H1 (cell line): ENCODE measurements at regions not wholly inside any gene's neighbourhood (a gene's known extent, or its start where the extent isn't known, plus 50 kb on each side); places are given as distances from the start of the nearest gene placed in this dataset.

Experiments used
- CTCF ChIA-PET: fragments of 300-600 bp; sonication (Branson Sonifier 250); formaldehyde crosslinking; loops from one replicate; lab custom pipeline; 2021; ENCODE audit not compliant: partially characterized antibody; lab: Charles Lee
- POLR2A ChIA-PET: fragments of 300-600 bp; sonication (Branson Sonifier 250); formaldehyde crosslinking; loops from one replicate; lab custom pipeline; 2021; ENCODE audit warnings: inconsistent platforms; ENCODE audit not compliant: partially characterized antibody; lab: Charles Lee
- DNase-seq, 2 experiments: peaks; one replicate each; pipeline versions ENCODE4 v3.0.0 to v3.0.0-alpha.2; 2010 to 2022; ENCODE audit warnings: low spot score in 2 of 2, low read depth in 1 of 2, mixed read lengths in 1 of 2
- FAIRE-seq: peaks from 2 replicates; lab custom pipeline; 2011; peaks lifted over from hg19 to GRCh38; lab: Jason Lieb, UNC
- H2AFZ ChIP-seq: 2 replicates; pipeline ENCODE4 v1.8.1; 2012; ENCODE audit warnings: low read length, inconsistent platforms
- H2AK5ac ChIP-seq: 2 replicates; pipeline ENCODE4 v1.6.1; 2013; ENCODE audit warnings: low read depth, low read length
- H2BK120ac ChIP-seq: replicated peaks from 2 replicates; pipeline ENCODE3; 2013; ENCODE audit warnings: low read depth, low read length, inconsistent platforms
- H2BK12ac ChIP-seq: 2 replicates; pipeline ENCODE4 v1.6.1; 2013; ENCODE audit warnings: low read depth, low read length
- H2BK15ac ChIP-seq: 2 replicates; pipeline ENCODE4 v1.6.1; 2013; ENCODE audit warnings: low read length
- H2BK20ac ChIP-seq: 2 replicates; pipeline ENCODE4 v1.6.1; 2013; ENCODE audit warnings: low read length
- H2BK5ac ChIP-seq: 2 replicates; pipeline ENCODE4 v1.6.1; 2013; ENCODE audit warnings: low read depth, low read length
- H3K14ac ChIP-seq: 2 replicates; pipeline ENCODE4 v1.6.1; 2013; ENCODE audit warnings: inconsistent platforms; ENCODE audit not compliant: insufficient read length
- H3K18ac ChIP-seq: 2 replicates; pipeline ENCODE4 v1.6.1; 2013; ENCODE audit warnings: low read length; ENCODE audit errors: extremely low read depth
- H3K23ac ChIP-seq: 2 replicates; pipeline ENCODE4 v1.6.1; 2013; ENCODE audit warnings: inconsistent platforms; ENCODE audit not compliant: insufficient read length
- H3K23me2 ChIP-seq: 2 replicates; pipeline ENCODE4 v1.6.1; 2013; ENCODE audit warnings: low read depth, low read length
- H3K27ac ChIP-seq: 2 replicates; pipeline ENCODE4 v1.6.1; 2011; ENCODE audit warnings: low read depth, low read length, inconsistent platforms
- H3K27me3 ChIP-seq, 4 experiments: replicated peaks in 1 of 4; 1 replicate in 1 of 4; 2 replicates in 3 of 4; pipeline versions ENCODE4 v1.6.1 to v1.8.1; 2011 to 2013; ENCODE audit warnings: low read length in 3 of 4, mild to moderate bottlenecking in 3 of 4, inconsistent platforms in 2 of 4, mixed read lengths in 2 of 4, moderate library complexity in 1 of 4; ENCODE audit not compliant: control insufficient read depth in 3 of 4, insufficient read depth in 3 of 4; ENCODE audit errors: extremely low read depth in 1 of 4
- H3K36me3 ChIP-seq, 4 experiments: 2 replicates each; pipeline versions ENCODE4 v1.6.1 to v1.8.1; 2011 to 2013; ENCODE audit warnings: mild to moderate bottlenecking in 4 of 4, low read length in 3 of 4, moderate library complexity in 2 of 4, control low read depth in 1 of 4, inconsistent platforms in 1 of 4; ENCODE audit not compliant: insufficient read depth in 4 of 4, control insufficient read depth in 2 of 4
- H3K4ac ChIP-seq: replicated peaks from 2 replicates; pipeline ENCODE3; 2013; ENCODE audit warnings: low read length, low read depth, mixed read lengths, inconsistent platforms; ENCODE audit not compliant: insufficient read length
- H3K4me1 ChIP-seq, 4 experiments: replicated peaks in 1 of 4; 1 replicate in 1 of 4; 2 replicates in 3 of 4; pipeline versions ENCODE4 v1.6.1 to v1.8.1; 2011 to 2013; ENCODE audit warnings: low read length in 3 of 4, inconsistent platforms in 2 of 4, mixed read lengths in 1 of 4; ENCODE audit not compliant: insufficient read depth in 4 of 4, control insufficient read depth in 3 of 4
- H3K4me2 ChIP-seq, 2 experiments: 2 replicates each; pipeline versions ENCODE4 v1.6.1 to v1.8.1; 2011 to 2013; ENCODE audit warnings: low read depth in 2 of 2, low read length in 2 of 2, control low read depth in 1 of 2, inconsistent platforms in 1 of 2, mild to moderate bottlenecking in 1 of 2; ENCODE audit not compliant: insufficient read depth in 1 of 2
- H3K4me3 ChIP-seq, 4 experiments: fragments of 200-600, 300-600 bp in 1 of 4; sonication (generic), shearing (Covaris generic), sonication (Bioruptor Twin) in 1 of 4; 2 replicates each; pipeline versions ENCODE4 v1.5.1 to v1.8.1; 2011 to 2016; ENCODE audit warnings: low read length in 4 of 4, low read depth in 3 of 4, control low read depth in 2 of 4, inconsistent platforms in 2 of 4, mild to moderate bottlenecking in 2 of 4, mixed read lengths in 1 of 4, moderate library complexity in 1 of 4; ENCODE audit not compliant: insufficient read depth in 2 of 4; ENCODE audit errors: extremely low read depth in 1 of 4
- H3K56ac ChIP-seq: replicated peaks from 2 replicates; pipeline ENCODE3; 2013; ENCODE audit warnings: low read depth, mild to moderate bottlenecking, mixed read lengths, low read length, inconsistent platforms; ENCODE audit not compliant: insufficient read length
- H3K79me1 ChIP-seq: 2 replicates; pipeline ENCODE4 v1.6.1; 2013; ENCODE audit warnings: low read depth, low read length, control low read depth
- H3K79me2 ChIP-seq, 2 experiments: 2 replicates each; pipeline versions ENCODE4 v1.6.1 to v1.8.1; 2012 to 2013; ENCODE audit warnings: low read length in 2 of 2, mild to moderate bottlenecking in 2 of 2, inconsistent platforms in 1 of 2; ENCODE audit not compliant: insufficient read depth in 2 of 2, control insufficient read depth in 1 of 2
- H3K9ac ChIP-seq, 4 experiments: replicated peaks in 1 of 4; 1 replicate in 1 of 4; 2 replicates in 3 of 4; pipeline versions ENCODE4 v1.6.1 to v1.8.1; 2011 to 2013; ENCODE audit warnings: low read depth in 3 of 4, low read length in 3 of 4, control low read depth in 2 of 4, mild to moderate bottlenecking in 2 of 4, moderate library complexity in 2 of 4, inconsistent platforms in 1 of 4; ENCODE audit errors: extremely low read depth in 1 of 4
- H3K9me3 ChIP-seq, 2 experiments: 2 replicates each; pipeline versions ENCODE4 v1.6.1 to v1.8.1; 2012 to 2013; ENCODE audit warnings: mild to moderate bottlenecking in 2 of 2, moderate library complexity in 2 of 2, control low read depth in 1 of 2, inconsistent platforms in 1 of 2, low read depth in 1 of 2, low read length in 1 of 2, mixed read lengths in 1 of 2; ENCODE audit not compliant: insufficient read depth in 2 of 2
- H4K20me1 ChIP-seq, 2 experiments: replicated peaks in 1 of 2; 2 replicates each; pipeline versions ENCODE3 to v1.8.1; 2011 to 2013; ENCODE audit warnings: inconsistent platforms in 2 of 2, low read length in 2 of 2, mild to moderate bottlenecking in 1 of 2; ENCODE audit not compliant: insufficient read depth in 2 of 2, control insufficient read depth in 1 of 2
- H4K5ac ChIP-seq: 2 replicates; pipeline ENCODE4 v1.6.1; 2013; ENCODE audit warnings: low read length, low read depth, mixed read lengths, inconsistent platforms; ENCODE audit not compliant: insufficient read length
- H4K8ac ChIP-seq: 2 replicates; pipeline ENCODE4 v1.8.0; 2013; ENCODE audit warnings: mild to moderate bottlenecking, moderate library complexity, low read length, inconsistent platforms; ENCODE audit not compliant: insufficient read depth; ENCODE audit errors: extremely low read depth
- H4K91ac ChIP-seq: replicated peaks from 2 replicates; pipeline ENCODE3; 2013; ENCODE audit warnings: low read length, mixed read lengths, inconsistent platforms; ENCODE audit not compliant: insufficient read length
- CHD1 ChIP-seq: IDR thresholded peaks from 2 replicates; pipeline ENCODE4 v1.6.1; 2012; ENCODE audit warnings: low read depth, low read length, improper control_type of control experiment
- CHD2 ChIP-seq: IDR thresholded peaks from 2 replicates; pipeline ENCODE4 v1.6.1; 2012; ENCODE audit warnings: low read length, improper control_type of control experiment
- EP300 ChIP-seq, 2 experiments: IDR thresholded peaks; 1 replicate in 1 of 2; 2 replicates in 1 of 2; pipeline ENCODE4 v1.6.1; 2011 to 2012; ENCODE audit warnings: low read depth in 2 of 2, low read length in 2 of 2, mild to moderate bottlenecking in 2 of 2, borderline replicate concordance in 1 of 2, inconsistent platforms in 1 of 2, moderate library complexity in 1 of 2
- RAD21 ChIP-seq, 2 experiments: IDR thresholded peaks in 1 of 2; conservative IDR thresholded peaks in 1 of 2; 2 replicates each; pipeline ENCODE4 v1.6.1; 2011; ENCODE audit warnings: low read depth in 2 of 2, low read length in 2 of 2, improper control_type of control experiment in 1 of 2, inconsistent platforms in 1 of 2, mild to moderate bottlenecking in 1 of 2, moderate library complexity in 1 of 2
- TCF12 ChIP-seq: IDR thresholded peaks from 2 replicates; pipeline ENCODE4 v1.6.1; 2011; ENCODE audit warnings: low read depth, mild to moderate bottlenecking, low read length
- WGBS, 2 experiments: shearing (Covaris generic) in 1 of 2; methylation state at CpG; one replicate each; pipeline versions ENCODE4 v1.1.6 to v1.1.7; 2013 to 2015; ENCODE audit warnings: low lambda C conversion rate in 2 of 2, mixed read lengths in 2 of 2, inconsistent platforms in 1 of 2, low coverage in 1 of 2, missing lambda C conversion rate in 1 of 2; ENCODE audit not compliant: insufficient replicate concordance in 2 of 2, insufficient coverage in 1 of 2, insufficient read length in 1 of 2; ENCODE audit errors: extremely low coverage in 1 of 2, missing lambda C conversion rate in 1 of 2; 5-methylcytosine and 5-hydroxymethylcytosine counted together

GRCh38 chr6:155936127-155936526 is 480.5 kb upstream of the NOX3 start:
- H4K8ac ChIP-seq = no peak overlapping the region
- no peak overlapping the region for H3K23ac ChIP-seq
- no peak overlapping the region for H4K5ac ChIP-seq
- H3K79me2 ChIP-seq = no peaks in the 10 kb centered on the region
- H2AFZ ChIP-seq = no peak overlapping the region
- no peaks in the 10 kb centered on the region for H4K20me1 ChIP-seq
- H3K79me1 ChIP-seq = no peaks in the 10 kb centered on the region
- ChIA-PET POLR2A (no interaction called here), CTCF (no interaction called here)
- no peaks in the 10 kb centered on the region for H3K23me2 ChIP-seq
- no peak overlapping the region for H2BK5ac ChIP-seq
- no peaks in the 10 kb centered on the region for H3K27me3 ChIP-seq
- H2BK12ac ChIP-seq = no peak overlapping the region
- FAIRE-seq (no peak), DNase-seq (no peak)
- no peak overlapping the region for H3K27ac ChIP-seq
- H3K4me3 ChIP-seq = no peak overlapping the region
- H3K56ac ChIP-seq = no peak overlapping the region
- no peak overlapping the region for H3K4me2 ChIP-seq
- H3K4me1 ChIP-seq = peaks cover 0 to 3% (median 0%) of the 10 kb centered on the region in 4 experiments; a peak in 1 of 7 replicates
- H3K9me3 ChIP-seq = no peaks in the 10 kb centered on the region
- H3K4ac ChIP-seq = no peak overlapping the region
- no peak overlapping the region for H2BK15ac ChIP-seq
- H2BK120ac ChIP-seq = no peak overlapping the region
- H3K9ac ChIP-seq = no peak overlapping the region
- no peak overlapping the region for H3K18ac ChIP-seq
- no peak overlapping the region for H2AK5ac ChIP-seq
- WGBS, 2 experiments = 91% methylated on average over 5 of the region's 5 CpGs; no CpG with 5 or more reads in 1 of the 2 experiments
- no peak overlapping the region for H4K91ac ChIP-seq
- H2BK20ac ChIP-seq = no peak overlapping the region
- no peak overlapping the region for H3K14ac ChIP-seq
- H3K36me3 ChIP-seq = no peaks in the 10 kb centered on the region
- TF ChIP-seq CHD1 = no peak
- TF ChIP-seq CHD2 = no peak
- TF ChIP-seq TCF12 = no peak
- TF ChIP-seq EP300 (IDR thresholded peaks at IDR 0.05; ENCODE audit: borderline replicate concordance in 1 of 2, low read depth in 2 of 2, low read length in 2 of 2) = no peak
- TF ChIP-seq RAD21 (IDR thresholded peaks at IDR 0.05 in 1 of 2, conservative IDR thresholded peaks at IDR 0.05 in 1 of 2; ENCODE audit: low read depth in 2 of 2, low read length in 2 of 2) = no peak
